ENCODE measurements at regions not wholly inside any gene's neighbourhood (a gene's known extent, or its start where the extent isn't known, plus 50 kb on each side); places are given as distances from the start of the nearest gene placed in this dataset.

DNA sequence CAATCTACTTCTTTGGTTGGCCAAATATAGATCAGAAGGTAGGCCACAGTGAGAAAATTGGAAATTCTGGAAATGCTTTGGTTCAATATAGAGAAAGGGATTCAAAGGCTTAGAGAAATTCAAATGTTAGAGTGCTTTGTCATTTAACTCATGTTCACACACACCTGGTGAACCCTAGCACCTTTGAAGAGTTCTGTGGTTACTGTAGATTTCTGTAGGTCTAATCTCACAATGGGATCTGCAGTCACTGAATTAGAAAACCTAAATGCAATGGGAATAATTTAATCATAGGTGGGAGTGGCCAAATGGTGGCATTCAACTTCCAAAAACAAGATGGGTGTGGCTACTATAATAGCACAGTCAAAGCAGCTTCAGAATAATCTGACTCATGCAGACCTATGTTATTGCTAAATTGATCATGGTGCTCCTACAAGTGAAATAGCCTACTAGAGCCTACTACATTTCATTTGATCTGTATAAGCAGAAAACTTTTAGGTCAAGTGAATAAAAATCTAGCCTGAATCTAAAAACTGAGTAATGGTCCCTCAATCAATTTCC, 1152.9 kb downstream of the PCDH9 start:
- no peaks in the 10 kb centered on the region for H3K27me3 ChIP-seq (ENCODE audit: insufficient read depth, low read length)
- H2AFZ ChIP-seq (ENCODE audit: low read depth, low read length, poor library complexity, severe bottlenecking) = no peak overlapping the region
- intact Hi-C loops (cut with micrococcal nuclease) = no loop called here
- H3K9me3 ChIP-seq (ENCODE audit: control insufficient read depth in 1 of 2, insufficient read depth in 1 of 2, low read depth in 1 of 2, low read length in 2 of 2) = no peaks in the 10 kb centered on the region
- H3K4me1 ChIP-seq (ENCODE audit: control insufficient read depth in 1 of 2, insufficient read depth in 2 of 2, low read length in 2 of 2) = no peaks in the 10 kb centered on the region
- no peak overlapping the region for H3K4me3 ChIP-seq (replicated peaks in 1 of 2; ENCODE audit: low read depth in 1 of 2, low read length in 2 of 2)
- no peaks in the 10 kb centered on the region for H3K9me2 ChIP-seq (ENCODE audit: insufficient read depth)
- H3K9ac ChIP-seq (ENCODE audit: low read length) = no peak overlapping the region
- no peak overlapping the region for H3K27ac ChIP-seq (ENCODE audit: low read depth, low read length)
- no peak for TF ChIP-seq SIN3A (IDR thresholded peaks at IDR 0.05; ENCODE audit: low read depth)
- TF ChIP-seq ELF1 (IDR thresholded peaks at IDR 0.05; ENCODE audit: borderline replicate concordance, low read depth) = no peak
- RAD21 ChIA-PET (ENCODE audit: low non-redundant PET in 1 of 2, low total read pairs in 2 of 2, uncharacterized antibody in 2 of 2, unreplicated experiment in 2 of 2) = no interaction called here
- H3K79me2 ChIP-seq (ENCODE audit: insufficient read depth, low read length) = no peaks in the 10 kb centered on the region
- BruUV-seq (replicated peaks) = no TSS peak
- ATAC-seq = no peak
- no peak for DNase-seq (ENCODE audit: low read depth, low spot score)
- no peaks in the 10 kb centered on the region for H3K36me3 ChIP-seq (ENCODE audit: control insufficient read depth in 1 of 2, insufficient read depth in 2 of 2, low read length in 2 of 2)
- CTCF ChIA-PET = no interaction called here
- H3K4me2 ChIP-seq (ENCODE audit: low read length) = no peak overlapping the region
- POLR2A ChIA-PET = no interaction called here
- no peaks in the 10 kb centered on the region for H4K20me1 ChIP-seq (ENCODE audit: insufficient read depth)

DNA sequence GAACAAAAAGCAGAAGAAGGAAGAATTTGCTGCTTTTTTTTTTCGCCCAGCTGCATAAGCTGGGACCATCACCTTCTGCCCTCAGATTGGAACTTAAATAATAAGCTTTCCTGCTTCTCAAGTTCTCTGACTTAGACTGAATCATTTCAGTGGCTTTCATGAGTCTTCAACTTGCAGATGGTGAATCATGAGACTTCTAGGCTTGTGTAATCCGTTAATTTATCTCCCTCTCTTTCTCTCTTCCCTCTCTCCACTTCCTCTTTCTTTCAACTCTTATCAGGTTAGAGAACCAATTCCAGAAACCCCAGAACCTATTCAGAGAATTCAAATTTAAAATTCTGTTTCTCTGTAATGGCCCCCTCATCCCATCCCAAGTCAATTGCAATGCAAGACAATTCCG, 1153.7 kb downstream of the PCDH9 start:
- Histone ChIP-seq H3K4me2 (ENCODE audit: low read length) (no peak overlapping the region), H2AFZ (ENCODE audit: low read depth, low read length, poor library complexity, severe bottlenecking) (no peak overlapping the region), H3K27me3 (ENCODE audit: insufficient read depth, low read length) (no peaks in the 10 kb centered on the region), H4K20me1 (ENCODE audit: insufficient read depth) (no peaks in the 10 kb centered on the region), H3K36me3 (ENCODE audit: control insufficient read depth in 1 of 2, insufficient read depth in 2 of 2, low read length in 2 of 2) (no peaks in the 10 kb centered on the region), H3K4me3 (replicated peaks in 1 of 2; ENCODE audit: low read depth in 1 of 2, low read length in 2 of 2) (no peak overlapping the region), H3K9me2 (ENCODE audit: insufficient read depth) (no peaks in the 10 kb centered on the region), H3K79me2 (ENCODE audit: insufficient read depth, low read length) (no peaks in the 10 kb centered on the region), H3K9me3 (ENCODE audit: control insufficient read depth in 1 of 2, insufficient read depth in 1 of 2, low read depth in 1 of 2, low read length in 2 of 2) (no peaks in the 10 kb centered on the region), H3K4me1 (ENCODE audit: control insufficient read depth in 1 of 2, insufficient read depth in 2 of 2, low read length in 2 of 2) (no peaks in the 10 kb centered on the region), H3K9ac (ENCODE audit: low read length) (no peak overlapping the region), H3K27ac (ENCODE audit: low read depth, low read length) (no peak overlapping the region)
- POLR2A ChIA-PET = no interaction called here
- ATAC-seq (no peak), DNase-seq (ENCODE audit: low read depth, low spot score) (no peak)
- intact Hi-C loops (cut with micrococcal nuclease) = no loop called here
- BruUV-seq (replicated peaks) = no TSS peak
- CTCF ChIA-PET = no interaction called here
- RAD21 ChIA-PET (ENCODE audit: low non-redundant PET in 1 of 2, low total read pairs in 2 of 2, uncharacterized antibody in 2 of 2, unreplicated experiment in 2 of 2) = no interaction called here
- TF ChIP-seq, protein P1, sequence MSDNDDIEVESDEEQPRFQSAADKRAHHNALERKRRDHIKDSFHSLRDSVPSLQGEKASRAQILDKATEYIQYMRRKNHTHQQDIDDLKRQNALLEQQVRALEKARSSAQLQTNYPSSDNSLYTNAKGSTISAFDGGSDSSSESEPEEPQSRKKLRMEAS (IDR thresholded peaks at IDR 0.05) = no peak
- TF ChIP-seq ELF1 (IDR thresholded peaks at IDR 0.05; ENCODE audit: borderline replicate concordance, low read depth) = no peak
- TF ChIP-seq EGR1 (IDR thresholded peaks at IDR 0.05; ENCODE audit: low read depth) = no peak
- no peak for TF ChIP-seq EZH2phosphoT487 (IDR thresholded peaks at IDR 0.05; ENCODE audit: borderline replicate concordance)
- no peak for TF ChIP-seq SP1 (IDR thresholded peaks at IDR 0.05; ENCODE audit: low read depth)
- no peak for TF ChIP-seq RAD21 (IDR thresholded peaks at IDR 0.05; ENCODE audit: low read depth)
- no peak for TF ChIP-seq CBX3 (IDR thresholded peaks at IDR 0.05; ENCODE audit: low read depth)
- TF ChIP-seq YY1 (IDR thresholded peaks at IDR 0.05; ENCODE audit: extremely low read depth, insufficient replicate concordance, low read depth, low read length) = no peak
- TF ChIP-seq SIN3A (IDR thresholded peaks at IDR 0.05; ENCODE audit: low read depth) = no peak
- TF ChIP-seq, protein P2, sequence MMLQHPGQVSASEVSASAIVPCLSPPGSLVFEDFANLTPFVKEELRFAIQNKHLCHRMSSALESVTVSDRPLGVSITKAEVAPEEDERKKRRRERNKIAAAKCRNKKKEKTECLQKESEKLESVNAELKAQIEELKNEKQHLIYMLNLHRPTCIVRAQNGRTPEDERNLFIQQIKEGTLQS (IDR thresholded peaks at IDR 0.05) = no peak
- TF ChIP-seq POLR2A (IDR thresholded peaks at IDR 0.05; ENCODE audit: borderline replicate concordance, extremely low read depth, insufficient read depth, insufficient read length) = no peak
- no peak for TF ChIP-seq ZFX (IDR thresholded peaks at IDR 0.05)
- TF ChIP-seq ZNF274 (IDR thresholded peaks at IDR 0.05; ENCODE audit: low read depth, low read length) = no peak
- no peak for TF ChIP-seq EZH2 (IDR thresholded peaks at IDR 0.05)
- TF ChIP-seq, protein P3, sequence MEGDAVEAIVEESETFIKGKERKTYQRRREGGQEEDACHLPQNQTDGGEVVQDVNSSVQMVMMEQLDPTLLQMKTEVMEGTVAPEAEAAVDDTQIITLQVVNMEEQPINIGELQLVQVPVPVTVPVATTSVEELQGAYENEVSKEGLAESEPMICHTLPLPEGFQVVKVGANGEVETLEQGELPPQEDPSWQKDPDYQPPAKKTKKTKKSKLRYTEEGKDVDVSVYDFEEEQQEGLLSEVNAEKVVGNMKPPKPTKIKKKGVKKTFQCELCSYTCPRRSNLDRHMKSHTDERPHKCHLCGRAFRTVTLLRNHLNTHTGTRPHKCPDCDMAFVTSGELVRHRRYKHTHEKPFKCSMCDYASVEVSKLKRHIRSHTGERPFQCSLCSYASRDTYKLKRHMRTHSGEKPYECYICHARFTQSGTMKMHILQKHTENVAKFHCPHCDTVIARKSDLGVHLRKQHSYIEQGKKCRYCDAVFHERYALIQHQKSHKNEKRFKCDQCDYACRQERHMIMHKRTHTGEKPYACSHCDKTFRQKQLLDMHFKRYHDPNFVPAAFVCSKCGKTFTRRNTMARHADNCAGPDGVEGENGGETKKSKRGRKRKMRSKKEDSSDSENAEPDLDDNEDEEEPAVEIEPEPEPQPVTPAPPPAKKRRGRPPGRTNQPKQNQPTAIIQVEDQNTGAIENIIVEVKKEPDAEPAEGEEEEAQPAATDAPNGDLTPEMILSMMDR (IDR thresholded peaks at IDR 0.05 in 2 of 3, conservative IDR thresholded peaks at IDR 0.05 in 1 of 3; ENCODE audit: borderline replicate concordance in 1 of 3, insufficient read depth in 1 of 3, low read depth in 2 of 3, low read length in 2 of 3) = no peak
- TF ChIP-seq, protein P4, sequence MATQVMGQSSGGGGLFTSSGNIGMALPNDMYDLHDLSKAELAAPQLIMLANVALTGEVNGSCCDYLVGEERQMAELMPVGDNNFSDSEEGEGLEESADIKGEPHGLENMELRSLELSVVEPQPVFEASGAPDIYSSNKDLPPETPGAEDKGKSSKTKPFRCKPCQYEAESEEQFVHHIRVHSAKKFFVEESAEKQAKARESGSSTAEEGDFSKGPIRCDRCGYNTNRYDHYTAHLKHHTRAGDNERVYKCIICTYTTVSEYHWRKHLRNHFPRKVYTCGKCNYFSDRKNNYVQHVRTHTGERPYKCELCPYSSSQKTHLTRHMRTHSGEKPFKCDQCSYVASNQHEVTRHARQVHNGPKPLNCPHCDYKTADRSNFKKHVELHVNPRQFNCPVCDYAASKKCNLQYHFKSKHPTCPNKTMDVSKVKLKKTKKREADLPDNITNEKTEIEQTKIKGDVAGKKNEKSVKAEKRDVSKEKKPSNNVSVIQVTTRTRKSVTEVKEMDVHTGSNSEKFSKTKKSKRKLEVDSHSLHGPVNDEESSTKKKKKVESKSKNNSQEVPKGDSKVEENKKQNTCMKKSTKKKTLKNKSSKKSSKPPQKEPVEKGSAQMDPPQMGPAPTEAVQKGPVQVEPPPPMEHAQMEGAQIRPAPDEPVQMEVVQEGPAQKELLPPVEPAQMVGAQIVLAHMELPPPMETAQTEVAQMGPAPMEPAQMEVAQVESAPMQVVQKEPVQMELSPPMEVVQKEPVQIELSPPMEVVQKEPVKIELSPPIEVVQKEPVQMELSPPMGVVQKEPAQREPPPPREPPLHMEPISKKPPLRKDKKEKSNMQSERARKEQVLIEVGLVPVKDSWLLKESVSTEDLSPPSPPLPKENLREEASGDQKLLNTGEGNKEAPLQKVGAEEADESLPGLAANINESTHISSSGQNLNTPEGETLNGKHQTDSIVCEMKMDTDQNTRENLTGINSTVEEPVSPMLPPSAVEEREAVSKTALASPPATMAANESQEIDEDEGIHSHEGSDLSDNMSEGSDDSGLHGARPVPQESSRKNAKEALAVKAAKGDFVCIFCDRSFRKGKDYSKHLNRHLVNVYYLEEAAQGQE (IDR thresholded peaks at IDR 0.05; ENCODE audit: low read depth) = no peak

All from HCT116 (cell line).